CD4-positive, alpha-beta memory T cell (primary cell): ENCODE measurements at regions not wholly inside any gene's neighbourhood (a gene's known extent, or its start where the extent isn't known, plus 50 kb on each side); places are given as distances from the start of the nearest gene placed in this dataset.

Experiments
- CTCF ChIA-PET: fragments of 350-600 bp; sonication (Branson Sonifier 250); formaldehyde crosslinking; loops from one replicate; lab custom pipeline; 2021; ENCODE audit warnings: inconsistent platforms; ENCODE audit not compliant: partially characterized antibody; lab: Charles Lee
- POLR2A ChIA-PET: fragments of 350-600 bp; sonication (Branson Sonifier 250); formaldehyde crosslinking; loops from one replicate; lab custom pipeline; 2021; ENCODE audit not compliant: partially characterized antibody; lab: Charles Lee
- DNase-seq, 5 donors: peaks; one replicate each; pipeline versions ENCODE4 v3.0.0 to v3.0.0-alpha.2; 2020 to 2022; ENCODE audit warnings: mixed read lengths in 1 of 5
- H3K27ac ChIP-seq: one replicate; pipeline ENCODE4 v1.7.0; 2013; ENCODE audit warnings: low read depth, low read length
- H3K27me3 ChIP-seq: 2 replicates; pipeline ENCODE4 v1.7.0; 2013; ENCODE audit warnings: mild to moderate bottlenecking, low read length, moderate library complexity; ENCODE audit not compliant: insufficient read depth
- H3K36me3 ChIP-seq: 2 replicates; pipeline ENCODE4 v1.7.0; 2013; ENCODE audit warnings: mild to moderate bottlenecking, low read length, moderate library complexity; ENCODE audit not compliant: insufficient read depth
- H3K4me1 ChIP-seq: 2 replicates; pipeline ENCODE4 v1.7.0; 2013; ENCODE audit warnings: mild to moderate bottlenecking, low read length, moderate library complexity; ENCODE audit not compliant: insufficient read depth
- H3K4me3 ChIP-seq, 2 donors: one replicate each; pipeline ENCODE4 v1.7.0; 2013; ENCODE audit warnings: low read length in 2 of 2, mild to moderate bottlenecking in 1 of 2
- H3K9me3 ChIP-seq, 2 donors: one replicate each; pipeline ENCODE4 v1.7.0; 2013; ENCODE audit warnings: low read length in 2 of 2, control low read depth in 1 of 2; ENCODE audit not compliant: control insufficient read depth in 1 of 2
- H3K27ac Mint-ChIP-seq, 7 donors: one replicate each; pipeline ENCODE4 v1.8.0; 2020 to 2021; ENCODE audit warnings: mixed read lengths in 7 of 7, mild to moderate bottlenecking in 6 of 7, inconsistent platforms in 3 of 7, moderate library complexity in 3 of 7
- H3K27me3 Mint-ChIP-seq, 2 donors: one replicate each; pipeline ENCODE4 v1.8.0; 2020 to 2021; ENCODE audit warnings: mixed read lengths in 2 of 2
- H3K36me3 Mint-ChIP-seq, 2 donors: one replicate each; pipeline ENCODE4 v1.8.0; 2020 to 2021; ENCODE audit warnings: mixed read lengths in 2 of 2, inconsistent platforms in 1 of 2, mild to moderate bottlenecking in 1 of 2
- H3K4me1 Mint-ChIP-seq, 4 donors: one replicate each; pipeline ENCODE4 v1.8.0; 2020 to 2021; ENCODE audit warnings: mixed read lengths in 4 of 4, mild to moderate bottlenecking in 1 of 4
- H3K4me3 Mint-ChIP-seq, 8 donors: one replicate each; pipeline ENCODE4 v1.8.0; 2020 to 2021; ENCODE audit warnings: mixed read lengths in 8 of 8, mild to moderate bottlenecking in 7 of 8, moderate library complexity in 6 of 8, inconsistent platforms in 3 of 8
- H3K9me3 Mint-ChIP-seq, 8 donors: one replicate each; pipeline ENCODE4 v1.8.0; 2020 to 2021; ENCODE audit warnings: mixed read lengths in 8 of 8, mild to moderate bottlenecking in 5 of 8, inconsistent platforms in 3 of 8, moderate library complexity in 1 of 8
- intact Hi-C: fragments of 100-400 bp; cut with micrococcal nuclease; formaldehyde crosslinking; loops from one replicate; pipeline ENCODE4 v1.15.1; 2023

DNA sequence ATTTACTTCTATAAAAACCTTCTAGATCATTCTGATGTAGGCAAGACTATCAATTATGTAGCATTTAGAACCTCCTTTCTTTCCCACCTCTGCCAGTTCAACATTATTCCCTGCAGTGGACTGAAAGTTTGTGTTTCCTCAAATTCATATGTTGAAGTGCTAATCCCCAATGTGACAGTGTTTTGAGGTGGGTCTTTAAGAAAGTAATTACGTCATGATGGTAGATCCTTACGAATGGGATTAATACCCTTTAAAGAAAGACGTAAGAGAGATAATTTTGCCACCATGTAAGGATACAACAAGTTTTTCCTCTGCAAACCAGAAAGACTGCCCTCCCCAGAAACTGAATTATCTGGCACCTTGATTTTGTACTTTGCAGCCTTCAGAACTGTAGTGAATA, 1489.7 kb upstream of the SEL1L start:
- Histone ChIP-seq H3K36me3 (no peaks in the 10 kb centered on the region), H3K27ac (no peak overlapping the region), H3K4me1 (no peaks in the 10 kb centered on the region), H3K9me3 (no peaks in the 10 kb centered on the region), H3K27me3 (no peaks in the 10 kb centered on the region), H3K4me3 (no peak overlapping the region)
- CTCF ChIA-PET: no interaction called here
- Mint-ChIP-seq H3K27ac (no peak overlapping the region), H3K9me3 (peaks cover 4 to 37% (median 15%) of the 10 kb centered on the region in 8 donors), H3K27me3 (no peaks in the 10 kb centered on the region), H3K36me3 (no peaks in the 10 kb centered on the region), H3K4me1 (no peaks in the 10 kb centered on the region), H3K4me3 (no peak overlapping the region)
- POLR2A ChIA-PET: no interaction called here
- DNase-seq: no peak
- intact Hi-C loops: no loop called here

DNA sequence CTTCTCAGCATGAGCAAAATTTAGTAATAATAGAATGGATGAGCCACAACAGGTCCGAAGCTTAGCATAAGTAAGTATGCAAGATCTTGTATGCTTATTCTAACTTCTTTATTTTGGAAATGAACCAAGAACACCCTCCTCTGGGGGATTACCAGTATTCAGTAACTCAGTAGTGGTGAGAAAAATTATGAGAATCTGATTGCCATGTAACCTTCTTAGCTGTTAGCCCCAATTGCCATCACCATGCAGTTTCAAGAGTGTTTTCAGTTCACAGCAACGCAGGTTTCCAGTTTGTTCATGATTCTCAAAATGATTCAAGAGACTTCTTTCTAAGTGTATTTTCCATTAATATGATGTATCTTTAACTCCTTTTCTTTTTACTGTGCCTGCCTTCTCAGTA, 1507.6 kb upstream of the SEL1L start:
- no peak overlapping the region for H3K27ac Mint-ChIP-seq
- Histone ChIP-seq H3K36me3 (no peaks in the 10 kb centered on the region), H3K4me1 (no peaks in the 10 kb centered on the region), H3K4me3 (no peak overlapping the region), H3K27ac (no peak overlapping the region), H3K9me3 (no peaks in the 10 kb centered on the region), H3K27me3 (no peaks in the 10 kb centered on the region)
- ChIA-PET POLR2A (no interaction called here), CTCF (no interaction called here)
- no peaks in the 10 kb centered on the region for H3K27me3 Mint-ChIP-seq
- H3K4me3 Mint-ChIP-seq: no peak overlapping the region
- no peaks in the 10 kb centered on the region for H3K36me3 Mint-ChIP-seq
- peaks cover 0 to 19% (median 11%) of the 10 kb centered on the region in 8 donors for H3K9me3 Mint-ChIP-seq
- DNase-seq: no peak
- intact Hi-C loops: no loop called here
- no peaks in the 10 kb centered on the region for H3K4me1 Mint-ChIP-seq

DNA sequence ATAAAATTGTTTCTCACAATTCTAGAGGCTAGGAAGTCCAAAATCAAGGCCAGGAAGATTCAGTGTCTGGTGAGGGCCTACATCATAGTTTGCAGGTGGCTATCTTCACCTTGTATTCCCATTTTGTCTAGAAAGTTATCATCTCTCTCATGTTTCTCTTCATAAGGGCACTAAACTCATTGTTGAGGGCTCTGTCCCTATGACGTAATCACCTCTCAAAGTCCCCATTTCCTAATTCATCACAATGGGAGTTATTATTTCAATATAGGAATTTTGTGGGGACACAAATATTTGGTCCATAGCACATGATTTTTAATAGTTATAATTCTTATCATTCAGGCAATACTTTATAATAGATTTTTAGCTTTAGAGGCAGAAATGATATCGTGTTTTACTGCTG, 1509.2 kb upstream of the SEL1L start:
- no peaks in the 10 kb centered on the region for H3K9me3 ChIP-seq
- no peak for DNase-seq
- POLR2A ChIA-PET: no interaction called here
- H3K4me3 ChIP-seq: no peak overlapping the region
- H3K27ac ChIP-seq: no peak overlapping the region
- Mint-ChIP-seq H3K27me3 (no peaks in the 10 kb centered on the region), H3K4me3 (no peak overlapping the region), H3K27ac (no peak overlapping the region), H3K4me1 (no peaks in the 10 kb centered on the region), H3K36me3 (no peaks in the 10 kb centered on the region), H3K9me3 (peaks cover 0 to 16% (median 3%) of the 10 kb centered on the region in 8 donors)
- intact Hi-C loops: no loop called here
- no peaks in the 10 kb centered on the region for H3K4me1 ChIP-seq
- H3K36me3 ChIP-seq: no peaks in the 10 kb centered on the region
- CTCF ChIA-PET: no interaction called here
- H3K27me3 ChIP-seq: no peaks in the 10 kb centered on the region

DNA sequence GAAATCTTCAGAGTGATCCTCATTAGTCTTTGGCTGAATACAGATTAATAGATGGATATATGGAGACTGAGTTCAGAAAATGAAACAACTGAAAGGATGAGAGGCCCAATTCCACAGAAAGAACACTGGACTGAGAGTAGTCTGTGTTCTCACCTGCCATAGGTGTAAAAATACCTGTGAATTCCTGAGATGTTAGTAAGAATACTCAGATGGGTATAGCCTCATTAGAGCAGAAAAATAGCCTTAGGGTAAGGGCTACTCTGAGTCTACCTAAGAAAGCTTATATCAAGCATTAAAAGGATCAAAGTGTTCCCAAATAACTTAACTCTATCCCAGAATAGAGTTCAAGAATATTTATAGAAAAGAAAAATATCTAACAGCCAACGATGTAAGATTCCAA, 1510.3 kb upstream of the SEL1L start:
- POLR2A ChIA-PET: no interaction called here
- no peaks in the 10 kb centered on the region for H3K36me3 Mint-ChIP-seq

DNA sequence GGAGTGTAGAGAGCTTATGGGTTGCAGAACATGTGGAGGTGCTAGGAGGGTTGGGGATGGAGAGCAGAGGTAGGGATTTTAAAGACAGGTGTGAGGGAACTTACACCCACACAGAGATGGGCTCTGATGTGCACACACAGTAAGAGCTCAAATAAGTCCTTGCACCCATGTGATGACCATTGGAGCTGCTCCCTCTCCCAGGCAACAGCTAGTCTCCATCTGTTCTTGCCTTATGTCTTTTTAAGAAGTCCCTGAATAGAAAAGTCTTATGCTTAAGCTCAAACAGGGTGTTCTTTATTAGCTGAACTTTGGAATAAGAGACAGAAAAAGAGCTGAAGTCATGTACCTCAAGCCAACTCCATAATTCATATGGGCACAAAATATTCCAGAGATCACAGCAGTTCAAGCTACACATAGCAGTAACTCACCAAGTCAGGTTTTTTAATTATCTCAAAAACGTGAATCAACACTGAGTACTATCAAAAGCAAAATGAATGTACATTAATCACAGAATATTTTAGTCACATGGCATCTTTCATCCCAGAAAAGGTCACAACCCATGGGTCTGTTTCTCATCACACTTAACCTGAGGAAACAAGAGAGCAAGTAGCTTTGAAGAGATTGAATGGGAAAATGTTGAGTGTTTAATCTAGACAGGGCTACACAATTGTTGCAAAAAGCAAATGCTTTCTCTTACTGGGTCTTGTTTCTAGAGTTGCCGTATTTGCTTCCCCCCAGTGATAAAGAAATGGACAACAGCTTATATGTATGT, 1513.6 kb upstream of the SEL1L start:
- H3K9me3 Mint-ChIP-seq: peaks cover 0 to 17% (median 5%) of the 10 kb centered on the region in 8 donors
- no peaks in the 10 kb centered on the region for H3K4me1 Mint-ChIP-seq
- no peak for DNase-seq

More for the DNA sequence above, 1510.3 kb upstream of the SEL1L start:
- no peak overlapping the region for H3K4me3 ChIP-seq
- no peaks in the 10 kb centered on the region for H3K9me3 ChIP-seq
- H3K4me3 Mint-ChIP-seq: no peak overlapping the region
- no peak overlapping the region for H3K27ac ChIP-seq
- intact Hi-C loops: no loop called here
- DNase-seq: no peak
- no peaks in the 10 kb centered on the region for H3K27me3 Mint-ChIP-seq
- peaks cover 0 to 13% (median 2%) of the 10 kb centered on the region in 8 donors for H3K9me3 Mint-ChIP-seq
- CTCF ChIA-PET: no interaction called here
- no peaks in the 10 kb centered on the region for H3K36me3 ChIP-seq
- H3K4me1 ChIP-seq: no peaks in the 10 kb centered on the region
- H3K27me3 ChIP-seq: no peaks in the 10 kb centered on the region
- H3K27ac Mint-ChIP-seq: no peak overlapping the region
- H3K4me1 Mint-ChIP-seq: no peaks in the 10 kb centered on the region

DNA sequence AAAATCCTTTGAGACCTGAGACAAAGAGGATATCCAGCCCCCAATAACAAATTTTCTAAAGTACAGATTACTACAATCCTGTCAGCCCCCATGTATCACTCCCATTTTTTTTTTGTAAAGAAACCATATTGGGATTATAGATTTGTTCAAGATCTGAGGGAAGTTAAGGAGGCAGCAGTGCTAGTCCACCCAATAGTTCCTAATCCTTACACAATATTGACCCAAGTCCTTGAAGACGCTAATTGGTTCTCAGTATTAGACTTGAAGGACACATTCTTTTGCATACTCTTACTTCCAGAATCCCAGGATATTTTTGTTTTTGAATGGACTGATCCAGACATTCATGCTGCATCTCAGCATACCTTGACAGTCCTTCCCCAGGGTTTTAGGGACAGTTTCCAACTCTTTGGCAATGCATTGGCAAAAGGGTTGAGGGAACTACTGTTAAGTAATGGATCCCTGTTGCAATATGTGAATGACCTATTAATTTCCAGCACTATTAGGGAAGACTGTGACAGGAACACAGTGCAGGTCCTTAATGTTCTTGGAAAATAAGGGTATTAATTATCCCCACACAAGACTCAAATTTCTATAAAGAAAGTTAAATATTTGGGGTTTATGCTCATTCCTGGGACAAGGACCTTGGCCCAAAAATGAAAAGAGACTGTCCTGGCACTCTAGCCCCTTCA, 1519.5 kb upstream of the SEL1L start:
- Mint-ChIP-seq H3K27ac (no peak overlapping the region), H3K4me3 (no peak overlapping the region), H3K27me3 (no peaks in the 10 kb centered on the region), H3K4me1 (no peaks in the 10 kb centered on the region), H3K36me3 (no peaks in the 10 kb centered on the region), H3K9me3 (peaks cover 0 to 30% (median 13%) of the 10 kb centered on the region in 8 donors)
- peaks cover 0 to 5% of the 10 kb centered on the region in 2 donors for H3K9me3 ChIP-seq
- no peaks in the 10 kb centered on the region for H3K27me3 ChIP-seq
- no peak for DNase-seq
- CTCF ChIA-PET: no interaction called here
- no peak overlapping the region for H3K27ac ChIP-seq
- intact Hi-C loops: no loop called here
- POLR2A ChIA-PET: no interaction called here
- H3K36me3 ChIP-seq: no peaks in the 10 kb centered on the region
- H3K4me1 ChIP-seq: no peaks in the 10 kb centered on the region
- H3K4me3 ChIP-seq: no peak overlapping the region

More for the DNA sequence above, 1513.6 kb upstream of the SEL1L start:
- ChIA-PET CTCF (no interaction called here), POLR2A (no interaction called here)
- H3K4me3 ChIP-seq: no peak overlapping the region
- intact Hi-C loops: no loop called here
- no peak overlapping the region for H3K27ac Mint-ChIP-seq
- no peak overlapping the region for H3K27ac ChIP-seq
- H3K9me3 ChIP-seq: no peaks in the 10 kb centered on the region
- no peaks in the 10 kb centered on the region for H3K27me3 Mint-ChIP-seq
- H3K36me3 Mint-ChIP-seq: no peaks in the 10 kb centered on the region
- H3K4me3 Mint-ChIP-seq: no peak overlapping the region
- no peaks in the 10 kb centered on the region for H3K36me3 ChIP-seq
- no peaks in the 10 kb centered on the region for H3K4me1 ChIP-seq
- no peaks in the 10 kb centered on the region for H3K27me3 ChIP-seq

DNA sequence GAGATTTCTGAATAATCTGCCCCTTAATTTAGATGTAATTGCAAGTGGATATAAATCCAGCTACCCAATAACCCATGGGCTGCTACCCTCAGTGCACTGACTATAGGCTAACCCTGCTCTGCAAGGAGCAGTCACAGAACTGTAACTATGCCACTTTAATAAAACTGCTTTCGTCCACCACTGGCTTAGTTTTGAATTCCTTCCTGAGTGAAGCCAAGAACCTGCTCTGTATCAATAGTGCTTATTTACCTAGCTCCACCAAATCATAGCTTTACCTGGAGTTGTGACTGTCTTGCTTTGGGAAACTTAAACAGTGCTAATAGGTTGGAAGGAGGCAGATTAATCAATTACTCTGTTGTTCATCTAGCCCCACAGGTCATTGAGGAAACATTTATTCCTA, 1524.4 kb upstream of the SEL1L start:
- CTCF ChIA-PET: no interaction called here
- Histone ChIP-seq H3K27me3 (no peaks in the 10 kb centered on the region), H3K4me1 (no peaks in the 10 kb centered on the region), H3K36me3 (no peaks in the 10 kb centered on the region), H3K27ac (no peak overlapping the region), H3K4me3 (no peak overlapping the region), H3K9me3 (no peaks in the 10 kb centered on the region)
- H3K9me3 Mint-ChIP-seq: peaks cover 0 to 23% (median 12%) of the 10 kb centered on the region in 8 donors
- DNase-seq: no peak
- H3K27me3 Mint-ChIP-seq: no peaks in the 10 kb centered on the region
- intact Hi-C loops: no loop called here
- POLR2A ChIA-PET: no interaction called here
- no peaks in the 10 kb centered on the region for H3K36me3 Mint-ChIP-seq
- no peak overlapping the region for H3K27ac Mint-ChIP-seq
- H3K4me3 Mint-ChIP-seq: no peak overlapping the region
- no peaks in the 10 kb centered on the region for H3K4me1 Mint-ChIP-seq
